OCI-LY1 (cell line): ENCODE measurements at regions not wholly inside any gene's neighbourhood (a gene's known extent, or its start where the extent isn't known, plus 50 kb on each side); places are given as distances from the start of the nearest gene placed in this dataset.

Source experiments
- H2AFZ ChIP-seq: fragments of 200-600 bp; sonication (generic), shearing (Covaris generic); 2 replicates; pipeline ENCODE4 v1.6.0; 2014; ENCODE audit warnings: antibody characterized with exemption, mild to moderate bottlenecking, low read length
- H3F3A ChIP-seq: fragments of 200-600 bp; sonication (generic), shearing (Covaris generic); 2 replicates; pipeline ENCODE4 v1.6.0; 2014; ENCODE audit warnings: mild to moderate bottlenecking, antibody characterized with exemption, low read length, moderate library complexity; ENCODE audit not compliant: insufficient read depth
- H3K27ac ChIP-seq: fragments of 200-600 bp; sonication (generic); 2 replicates; pipeline ENCODE4 v1.5.1; 2014; ENCODE audit warnings: low read length, mixed run types, mild to moderate bottlenecking, low read depth; ENCODE audit not compliant: poor library complexity, severe bottlenecking
- H3K27me3 ChIP-seq: fragments of 200-600 bp; sonication (generic); 2 replicates; pipeline ENCODE4 v1.6.0; 2014; ENCODE audit warnings: antibody characterized with exemption, mild to moderate bottlenecking, low read length, moderate library complexity; ENCODE audit not compliant: insufficient read depth
- H3K36me3 ChIP-seq: fragments of 200-600 bp; sonication (generic); 2 replicates; pipeline ENCODE4 v1.6.1; 2014; ENCODE audit warnings: mild to moderate bottlenecking, antibody characterized with exemption, low read length, moderate library complexity, mixed read lengths; ENCODE audit not compliant: insufficient read depth
- H3K4me1 ChIP-seq: fragments of 200-600 bp; sonication (generic); 2 replicates; pipeline ENCODE4 v1.5.1; 2014; ENCODE audit warnings: mild to moderate bottlenecking, low read length, moderate library complexity; ENCODE audit not compliant: insufficient read depth, severe bottlenecking
- H3K4me2 ChIP-seq: fragments of 200-600 bp; sonication (generic), shearing (Covaris generic); 2 replicates; pipeline ENCODE4 v1.6.1; 2014; ENCODE audit warnings: low read length
- H3K4me3 ChIP-seq: fragments of 200-600 bp; sonication (generic); 2 replicates; pipeline ENCODE4 v1.5.1; 2014; ENCODE audit warnings: low read length, low read depth, mild to moderate bottlenecking, mixed read lengths; ENCODE audit not compliant: poor library complexity, severe bottlenecking
- H3K79me2 ChIP-seq: fragments of 200-600 bp; shearing (Covaris generic); 2 replicates; pipeline ENCODE4 v1.6.1; 2016; ENCODE audit warnings: mixed run types, low read length, mixed read lengths; ENCODE audit not compliant: insufficient read depth
- H3K9ac ChIP-seq: fragments of 200-600 bp; sonication (generic), shearing (Covaris generic); 2 replicates; pipeline ENCODE4 v1.6.1; 2014; ENCODE audit warnings: mild to moderate bottlenecking, low read length, mixed read lengths
- H3K9me2 ChIP-seq: fragments of 200-600 bp; sonication (generic), shearing (Covaris generic); 2 replicates; pipeline ENCODE4 v1.6.1; 2014; ENCODE audit warnings: low read depth, mild to moderate bottlenecking, low read length, mixed read lengths
- H3K9me3 ChIP-seq: fragments of 200-600 bp; shearing (Covaris generic); 2 replicates; pipeline ENCODE4 v1.6.1; 2014; ENCODE audit warnings: low read length, mixed read lengths
- H4K20me1 ChIP-seq: fragments of 200-600 bp; sonication (generic), shearing (Covaris generic); 2 replicates; pipeline ENCODE4 v1.6.0; 2016; ENCODE audit warnings: mild to moderate bottlenecking, low read length; ENCODE audit not compliant: insufficient read depth
- EZH2 ChIP-seq: fragments of 200-600 bp; sonication (generic), shearing (Covaris generic); IDR thresholded peaks from 2 replicates; pipeline ENCODE4 v1.8.0; 2017; ENCODE audit warnings: borderline replicate concordance, mixed run types, mild to moderate bottlenecking, antibody characterized with exemption, low read length, moderate library complexity, mixed read lengths
- TF ChIP-seq, protein P1 (sequence below): fragments of 200-600 bp; sonication (generic), shearing (Covaris generic); IDR thresholded peaks from 2 replicates; pipeline ENCODE4 v1.5.1; 2017; ENCODE audit warnings: mild to moderate bottlenecking, antibody characterized with exemption, low read length, moderate library complexity, mixed read lengths

DNA sequence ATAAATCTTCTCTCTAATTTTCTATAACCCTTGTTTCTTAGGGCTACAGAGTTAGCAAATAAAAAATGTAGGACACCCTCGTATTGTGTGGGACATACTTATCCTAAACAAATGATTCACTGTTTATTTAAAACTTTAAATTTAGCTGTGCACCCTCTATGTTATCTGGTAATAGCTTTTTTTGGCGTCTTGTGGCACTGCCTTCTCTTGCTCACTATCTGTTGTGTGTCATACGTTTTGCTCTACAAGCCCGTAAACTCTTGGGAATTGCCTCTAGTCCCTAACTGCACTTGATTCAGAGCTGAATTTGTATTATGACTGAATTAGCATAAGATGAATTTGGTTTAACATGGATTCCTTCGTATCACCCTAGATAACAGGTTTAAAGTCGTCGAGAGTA lies 144.3 kb upstream of the MYOCD start:
- Histone ChIP-seq H3K36me3 (no peaks in the 10 kb centered on the region), H3K27me3 (no peaks in the 10 kb centered on the region), H3K4me2 (no peak overlapping the region), H2AFZ (no peak overlapping the region), H3K9me2 (no peaks in the 10 kb centered on the region), H3K9ac (no peak overlapping the region), H3K79me2 (no peaks in the 10 kb centered on the region), H4K20me1 (no peaks in the 10 kb centered on the region), H3K27ac (no peak overlapping the region), H3K9me3 (no peaks in the 10 kb centered on the region), H3K4me3 (no peak overlapping the region), H3F3A (no peaks in the 10 kb centered on the region), H3K4me1 (no peaks in the 10 kb centered on the region)
- no peak for TF ChIP-seq EZH2
- TF ChIP-seq, protein P1, sequence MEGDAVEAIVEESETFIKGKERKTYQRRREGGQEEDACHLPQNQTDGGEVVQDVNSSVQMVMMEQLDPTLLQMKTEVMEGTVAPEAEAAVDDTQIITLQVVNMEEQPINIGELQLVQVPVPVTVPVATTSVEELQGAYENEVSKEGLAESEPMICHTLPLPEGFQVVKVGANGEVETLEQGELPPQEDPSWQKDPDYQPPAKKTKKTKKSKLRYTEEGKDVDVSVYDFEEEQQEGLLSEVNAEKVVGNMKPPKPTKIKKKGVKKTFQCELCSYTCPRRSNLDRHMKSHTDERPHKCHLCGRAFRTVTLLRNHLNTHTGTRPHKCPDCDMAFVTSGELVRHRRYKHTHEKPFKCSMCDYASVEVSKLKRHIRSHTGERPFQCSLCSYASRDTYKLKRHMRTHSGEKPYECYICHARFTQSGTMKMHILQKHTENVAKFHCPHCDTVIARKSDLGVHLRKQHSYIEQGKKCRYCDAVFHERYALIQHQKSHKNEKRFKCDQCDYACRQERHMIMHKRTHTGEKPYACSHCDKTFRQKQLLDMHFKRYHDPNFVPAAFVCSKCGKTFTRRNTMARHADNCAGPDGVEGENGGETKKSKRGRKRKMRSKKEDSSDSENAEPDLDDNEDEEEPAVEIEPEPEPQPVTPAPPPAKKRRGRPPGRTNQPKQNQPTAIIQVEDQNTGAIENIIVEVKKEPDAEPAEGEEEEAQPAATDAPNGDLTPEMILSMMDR, result no peak

DNA sequence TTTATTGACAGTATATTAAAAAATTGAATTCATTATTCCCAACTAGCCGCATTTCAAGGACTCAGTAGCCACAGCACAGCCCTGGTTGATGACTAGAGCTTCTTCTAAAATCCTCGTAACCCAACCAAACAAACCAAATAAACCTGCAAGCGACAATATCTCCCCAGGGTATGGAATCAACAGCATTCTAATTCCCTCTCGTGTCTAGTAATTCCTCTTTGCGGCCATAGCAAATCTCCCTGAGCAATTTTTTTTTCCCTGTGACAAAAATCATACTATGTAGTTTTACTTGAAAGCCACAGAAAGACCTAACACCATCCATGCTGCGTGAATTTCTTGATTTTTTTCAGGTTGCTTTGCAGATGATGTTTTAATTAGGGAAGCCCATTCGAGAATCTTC lies 143.4 kb upstream of the MYOCD start:
- Histone ChIP-seq H3K27ac (no peak overlapping the region), H3K79me2 (no peaks in the 10 kb centered on the region), H3K9me3 (no peaks in the 10 kb centered on the region), H3K4me1 (no peaks in the 10 kb centered on the region), H3K27me3 (no peaks in the 10 kb centered on the region), H3K36me3 (no peaks in the 10 kb centered on the region), H3K4me3 (no peak overlapping the region), H3K9me2 (no peaks in the 10 kb centered on the region), H3K9ac (no peak overlapping the region), H4K20me1 (no peaks in the 10 kb centered on the region), H3F3A (no peaks in the 10 kb centered on the region), H2AFZ (no peak overlapping the region), H3K4me2 (no peak overlapping the region)
- TF ChIP-seq, protein P1, result no peak
- TF ChIP-seq EZH2, result no peak

DNA sequence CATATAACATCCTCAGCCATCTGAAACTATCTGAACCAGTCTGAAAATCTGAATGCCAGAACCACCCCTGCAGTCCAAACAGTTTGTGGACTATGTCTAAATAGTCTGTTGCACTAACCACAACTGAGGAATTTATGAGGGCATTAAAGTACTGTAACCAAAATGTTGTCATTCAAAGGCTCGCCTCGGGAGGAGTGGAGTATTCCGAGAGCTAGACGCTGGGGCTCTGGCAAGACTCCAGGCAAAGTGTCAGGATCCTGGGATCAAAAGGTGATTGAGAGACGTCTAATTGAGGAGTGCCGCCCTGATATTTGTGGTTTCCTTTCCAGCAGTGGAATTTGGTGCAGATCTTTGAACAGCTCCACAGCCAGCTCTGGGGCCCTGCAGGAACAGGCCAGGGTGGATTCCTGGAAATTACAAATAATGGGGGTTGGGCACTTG lies 142.9 kb upstream of the MYOCD start:
- no peak overlapping the region for H3K9ac ChIP-seq
- no peak overlapping the region for H3K4me2 ChIP-seq
- H4K20me1 ChIP-seq, result no peaks in the 10 kb centered on the region
- H3K4me3 ChIP-seq, result no peak overlapping the region
- no peaks in the 10 kb centered on the region for H3F3A ChIP-seq
- H3K27ac ChIP-seq, result no peak overlapping the region
- H2AFZ ChIP-seq, result no peak overlapping the region
- H3K9me2 ChIP-seq, result no peaks in the 10 kb centered on the region
- H3K27me3 ChIP-seq, result no peaks in the 10 kb centered on the region
- H3K4me1 ChIP-seq, result no peaks in the 10 kb centered on the region
- H3K36me3 ChIP-seq, result no peaks in the 10 kb centered on the region
- TF ChIP-seq, protein P1, result no peak
- no peak for TF ChIP-seq EZH2
- H3K79me2 ChIP-seq, result no peaks in the 10 kb centered on the region
- H3K9me3 ChIP-seq, result no peaks in the 10 kb centered on the region
